Caco-2 (cell line): ENCODE measurements at regions not wholly inside any gene's neighbourhood (a gene's known extent, or its start where the extent isn't known, plus 50 kb on each side); places are given as distances from the start of the nearest gene placed in this dataset.

Experiments
- BruUV-seq: library from RNA; stranded (reverse); fragments of 400-500 nt; replicated peaks from 2 replicates; lab custom pipeline; 2021; lab: Mats Ljungman, UMichigan
- CTCF ChIA-PET: fragments of 300-600 bp; sonication (Branson Sonifier 250); formaldehyde crosslinking; loops from one replicate; lab custom pipeline; 2022; ENCODE audit warnings: antibody characterized with exemption; lab: Charles Lee
- POLR2A ChIA-PET: fragments of 300-600 bp; sonication (Branson Sonifier 250); formaldehyde crosslinking; loops from one replicate; lab custom pipeline; 2022; ENCODE audit warnings: antibody characterized with exemption; lab: Charles Lee
- DNase-seq, 2 experiments: peaks; one replicate each; pipeline versions ENCODE4 v3.0.0 to v3.0.0-alpha.2; 2020 to 2022
- H3K27me3 ChIP-seq: replicated peaks from 2 replicates; pipeline ENCODE4 v1.6.0; 2011; ENCODE audit warnings: low read length; ENCODE audit not compliant: control insufficient read depth, insufficient read depth
- H3K36me3 ChIP-seq: 2 replicates; pipeline ENCODE4 v1.5.1; 2011; ENCODE audit warnings: low read length; ENCODE audit not compliant: control insufficient read depth, insufficient read depth
- H3K4me1 ChIP-seq: fragments of 250-450 bp; sonication (Bioruptor Pico); 2 replicates; pipeline ENCODE4 v1.5.1; 2020; ENCODE audit warnings: mild to moderate bottlenecking
- H3K4me3 ChIP-seq: 2 replicates; pipeline ENCODE4 v1.5.1; 2011; ENCODE audit warnings: low read depth, mild to moderate bottlenecking, control low read depth, low read length
- H3K9me3 ChIP-seq: fragments of 250-450 bp; sonication (Bioruptor Pico); 2 replicates; pipeline ENCODE4 v1.5.1; 2020; ENCODE audit warnings: mild to moderate bottlenecking, moderate library complexity
- H3K27ac Mint-ChIP-seq: one replicate; pipeline ENCODE4 v1.8.0; 2022; ENCODE audit warnings: mixed read lengths; ENCODE audit not compliant: unreplicated experiment
- H3K27me3 Mint-ChIP-seq: one replicate; pipeline ENCODE4 v1.8.0; 2022; ENCODE audit warnings: mixed read lengths; ENCODE audit not compliant: insufficient read depth, unreplicated experiment
- H3K36me3 Mint-ChIP-seq: one replicate; pipeline ENCODE4 v1.8.0; 2022; ENCODE audit warnings: mild to moderate bottlenecking, mixed read lengths; ENCODE audit not compliant: insufficient read depth, unreplicated experiment
- H3K4me1 Mint-ChIP-seq: one replicate; pipeline ENCODE4 v1.8.0; 2022; ENCODE audit warnings: low read depth, mixed read lengths; ENCODE audit not compliant: unreplicated experiment
- H3K4me3 Mint-ChIP-seq: one replicate; pipeline ENCODE4 v1.8.0; 2022; ENCODE audit warnings: mild to moderate bottlenecking, moderate library complexity, mixed read lengths; ENCODE audit not compliant: unreplicated experiment
- H3K9me3 Mint-ChIP-seq: one replicate; pipeline ENCODE4 v1.8.0; 2022; ENCODE audit warnings: mixed read lengths; ENCODE audit not compliant: unreplicated experiment
- intact Hi-C: fragments of 100-400 bp; cut with micrococcal nuclease; formaldehyde crosslinking; loops from one replicate; pipeline ENCODE4 v1.10.0; 2022; ENCODE audit not compliant: unreplicated experiment
- TF ChIP-seq, protein P1 (sequence below), 2 experiments: fragments of 200-600 bp in 1 of 2; IDR thresholded peaks; 1 replicate in 1 of 2; 2 replicates in 1 of 2; pipeline versions ENCODE4 v1.5.1 to v1.8.0; 2011 to 2022; ENCODE audit warnings: antibody characterized with exemption in 1 of 2, control low read depth in 1 of 2, inconsistent platforms in 1 of 2, low read depth in 1 of 2, low read length in 1 of 2, mild to moderate bottlenecking in 1 of 2, moderate library complexity in 1 of 2; ENCODE audit not compliant: insufficient read depth in 1 of 2, severe bottlenecking in 1 of 2, unreplicated experiment in 1 of 2

DNA sequence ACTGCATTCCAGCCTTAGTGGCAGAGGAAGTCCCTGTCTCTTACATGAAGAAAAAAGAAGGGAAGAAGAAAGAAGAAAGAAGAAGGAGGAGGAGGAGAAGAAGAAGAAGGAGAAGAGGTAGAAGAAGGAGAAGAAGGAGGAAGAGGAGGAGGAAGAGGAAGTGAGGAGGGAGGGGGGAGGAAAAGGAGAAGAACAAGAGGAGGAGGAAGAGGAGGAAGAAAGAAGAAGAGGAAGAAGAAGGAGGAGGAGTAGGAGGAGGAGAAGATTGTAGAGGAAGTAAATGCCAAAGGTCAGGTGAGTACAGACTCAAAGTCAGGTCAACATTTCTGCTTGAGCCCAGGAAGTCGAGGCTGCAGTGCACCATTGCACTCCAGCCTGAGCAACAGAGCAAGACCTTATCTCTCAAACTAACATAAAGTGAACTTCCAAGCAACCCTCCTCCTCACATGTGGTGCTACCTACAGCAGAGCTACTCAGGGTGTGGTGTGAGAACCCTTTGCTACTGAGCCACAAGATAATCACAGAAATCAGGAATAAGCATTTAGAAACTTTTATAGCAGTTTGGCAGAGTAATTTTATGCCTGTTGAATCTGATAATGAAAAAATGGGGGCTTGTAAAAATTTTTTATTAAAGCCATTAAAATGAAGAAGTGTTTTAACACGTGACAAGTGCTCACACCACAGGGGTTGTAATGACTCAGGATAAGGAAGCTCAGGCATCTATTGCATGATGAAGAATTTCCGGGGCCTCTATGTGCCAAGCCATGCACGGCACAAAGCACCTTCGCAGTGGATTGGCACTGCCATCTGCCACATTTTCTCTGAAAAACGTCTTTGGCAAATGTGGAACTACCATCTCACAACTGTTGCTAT is 224.9 kb upstream of the AUTS2 start:
- TF ChIP-seq, protein P1, sequence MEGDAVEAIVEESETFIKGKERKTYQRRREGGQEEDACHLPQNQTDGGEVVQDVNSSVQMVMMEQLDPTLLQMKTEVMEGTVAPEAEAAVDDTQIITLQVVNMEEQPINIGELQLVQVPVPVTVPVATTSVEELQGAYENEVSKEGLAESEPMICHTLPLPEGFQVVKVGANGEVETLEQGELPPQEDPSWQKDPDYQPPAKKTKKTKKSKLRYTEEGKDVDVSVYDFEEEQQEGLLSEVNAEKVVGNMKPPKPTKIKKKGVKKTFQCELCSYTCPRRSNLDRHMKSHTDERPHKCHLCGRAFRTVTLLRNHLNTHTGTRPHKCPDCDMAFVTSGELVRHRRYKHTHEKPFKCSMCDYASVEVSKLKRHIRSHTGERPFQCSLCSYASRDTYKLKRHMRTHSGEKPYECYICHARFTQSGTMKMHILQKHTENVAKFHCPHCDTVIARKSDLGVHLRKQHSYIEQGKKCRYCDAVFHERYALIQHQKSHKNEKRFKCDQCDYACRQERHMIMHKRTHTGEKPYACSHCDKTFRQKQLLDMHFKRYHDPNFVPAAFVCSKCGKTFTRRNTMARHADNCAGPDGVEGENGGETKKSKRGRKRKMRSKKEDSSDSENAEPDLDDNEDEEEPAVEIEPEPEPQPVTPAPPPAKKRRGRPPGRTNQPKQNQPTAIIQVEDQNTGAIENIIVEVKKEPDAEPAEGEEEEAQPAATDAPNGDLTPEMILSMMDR (IDR thresholded peaks at IDR 0.05; ENCODE audit: insufficient read depth in 1 of 2, low read depth in 1 of 2, low read length in 1 of 2, severe bottlenecking in 1 of 2, unreplicated experiment in 1 of 2): no peak
- no peaks in the 10 kb centered on the region for H3K4me1 ChIP-seq
- H3K9me3 ChIP-seq: no peaks in the 10 kb centered on the region
- BruUV-seq: no TSS peak
- POLR2A ChIA-PET: no interaction called here
- no peak overlapping the region for H3K4me3 ChIP-seq
- Mint-ChIP-seq H3K4me3 (no peak overlapping the region), H3K36me3 (no peaks in the 10 kb centered on the region), H3K27ac (no peak overlapping the region), H3K4me1 (no peaks in the 10 kb centered on the region), H3K9me3 (peaks cover 11% of the 10 kb centered on the region), H3K27me3 (peaks cover 1% of the 10 kb centered on the region)
- intact Hi-C loops: no loop called here
- no peak for DNase-seq
- H3K36me3 ChIP-seq: no peaks in the 10 kb centered on the region
- no peaks in the 10 kb centered on the region for H3K27me3 ChIP-seq
- CTCF ChIA-PET: no interaction called here

DNA sequence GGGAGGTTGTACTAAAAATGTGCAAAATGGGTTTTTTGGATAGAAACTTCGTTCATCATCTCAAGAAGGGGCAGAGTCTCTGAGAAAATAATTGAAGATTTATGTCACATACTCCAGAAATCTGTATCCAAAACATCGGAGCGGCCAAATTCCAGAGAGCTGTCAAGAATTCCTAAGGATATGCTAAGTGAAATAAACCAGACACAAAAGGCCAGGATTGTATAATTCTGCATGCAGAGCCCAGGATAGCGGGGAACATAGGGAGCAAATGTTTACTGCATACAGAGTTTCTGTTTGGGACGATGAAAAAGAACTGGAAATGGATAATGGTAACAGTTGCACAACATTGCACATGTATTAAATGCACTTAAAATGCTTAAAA is 224.2 kb upstream of the AUTS2 start:
- Mint-ChIP-seq H3K27ac (no peak overlapping the region), H3K27me3 (no peaks in the 10 kb centered on the region), H3K4me1 (no peaks in the 10 kb centered on the region), H3K9me3 (peaks cover 11% of the 10 kb centered on the region), H3K36me3 (no peaks in the 10 kb centered on the region), H3K4me3 (no peak overlapping the region)
- POLR2A ChIA-PET: no interaction called here
- H3K4me3 ChIP-seq: no peak overlapping the region
- BruUV-seq: no TSS peak
- H3K36me3 ChIP-seq: no peaks in the 10 kb centered on the region
- no peaks in the 10 kb centered on the region for H3K4me1 ChIP-seq
- no peaks in the 10 kb centered on the region for H3K27me3 ChIP-seq
- no peaks in the 10 kb centered on the region for H3K9me3 ChIP-seq
- TF ChIP-seq, protein P1 (IDR thresholded peaks at IDR 0.05; ENCODE audit: insufficient read depth in 1 of 2, low read depth in 1 of 2, low read length in 1 of 2, severe bottlenecking in 1 of 2, unreplicated experiment in 1 of 2): no peak
- intact Hi-C loops: no loop called here
- CTCF ChIA-PET: no interaction called here
- no peak for DNase-seq

DNA sequence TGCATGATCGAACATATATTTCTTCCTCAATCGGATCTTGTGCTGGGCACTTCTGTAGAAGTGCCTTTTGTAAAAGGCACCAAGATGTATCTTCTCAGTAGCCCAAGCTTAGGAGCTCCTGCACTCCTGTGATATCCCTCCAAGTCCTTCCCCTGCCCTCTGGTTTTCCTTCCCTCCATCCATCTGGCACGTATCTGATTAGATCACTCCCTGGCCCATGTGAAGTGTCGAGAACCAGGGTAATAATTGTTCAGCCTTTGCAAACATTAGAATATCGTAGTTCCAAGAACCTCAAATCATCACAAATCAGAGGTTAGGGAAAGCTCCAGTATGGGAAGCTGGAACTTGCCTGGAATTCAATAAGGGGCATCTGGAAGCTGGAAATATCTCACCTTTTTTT is 221.1 kb upstream of the AUTS2 start:
- H3K4me3 ChIP-seq: no peak overlapping the region
- intact Hi-C loops: no loop called here
- H3K36me3 ChIP-seq: no peaks in the 10 kb centered on the region
- H3K4me1 ChIP-seq: no peaks in the 10 kb centered on the region
- TF ChIP-seq, protein P1 (IDR thresholded peaks at IDR 0.05; ENCODE audit: insufficient read depth in 1 of 2, low read depth in 1 of 2, low read length in 1 of 2, severe bottlenecking in 1 of 2, unreplicated experiment in 1 of 2): no peak
- Mint-ChIP-seq H3K27ac (no peak overlapping the region), H3K9me3 (peaks cover 19% of the 10 kb centered on the region), H3K27me3 (no peaks in the 10 kb centered on the region), H3K4me1 (no peaks in the 10 kb centered on the region), H3K36me3 (no peaks in the 10 kb centered on the region), H3K4me3 (no peak overlapping the region)
- no peaks in the 10 kb centered on the region for H3K27me3 ChIP-seq
- DNase-seq: no peak
- BruUV-seq: no TSS peak
- CTCF ChIA-PET: no interaction called here
- POLR2A ChIA-PET: no interaction called here
- no peaks in the 10 kb centered on the region for H3K9me3 ChIP-seq
